ENCODE measurements at regions not wholly inside any gene's neighbourhood (a gene's known extent, or its start where the extent isn't known, plus 50 kb on each side); places are given as distances from the start of the nearest gene placed in this dataset.

DNA sequence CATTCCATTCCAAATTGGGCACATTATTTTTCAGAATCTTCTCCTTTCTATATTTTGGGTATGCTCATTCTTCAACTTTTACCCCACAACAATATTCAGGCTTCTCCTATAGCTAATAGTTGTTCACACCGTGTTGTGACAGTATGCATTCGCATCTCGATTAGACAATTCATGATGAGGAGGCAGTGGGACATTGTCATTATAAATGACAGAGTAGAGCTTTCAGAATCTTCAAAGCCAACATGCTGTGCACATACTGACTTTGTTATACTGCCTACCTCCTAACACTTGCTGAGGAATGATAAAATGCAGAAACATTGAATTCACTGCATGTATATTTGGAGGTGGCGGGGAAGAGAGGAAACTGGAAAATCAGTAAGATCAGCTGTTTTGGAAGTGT lies 714.2 kb downstream of the SUCLG1 start:
- DNase-seq: no peak

GRCh38 chr2:83742117-83742782 lies 716.8 kb downstream of the SUCLG1 start:
- no peak for DNase-seq

DNA sequence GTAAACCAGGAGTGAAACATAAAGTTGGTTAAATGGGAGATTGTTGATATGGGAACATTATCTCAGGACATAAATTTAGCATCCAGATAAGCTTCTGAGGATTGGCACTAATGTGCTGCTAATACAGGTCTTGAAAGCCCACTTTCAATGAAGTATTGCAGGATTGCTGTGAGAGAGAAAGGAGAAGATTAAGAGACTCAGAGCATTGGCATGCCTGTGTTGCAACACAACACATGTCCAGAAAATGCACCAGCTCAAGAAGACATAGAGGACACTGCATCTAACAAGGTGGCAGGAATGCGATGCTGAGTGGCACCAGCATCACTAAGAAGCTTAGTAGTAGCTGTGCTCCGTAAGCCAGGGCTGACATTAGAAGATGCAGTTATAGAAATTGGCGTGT lies 728.9 kb downstream of the SUCLG1 start:
- no peak for DNase-seq

DNA sequence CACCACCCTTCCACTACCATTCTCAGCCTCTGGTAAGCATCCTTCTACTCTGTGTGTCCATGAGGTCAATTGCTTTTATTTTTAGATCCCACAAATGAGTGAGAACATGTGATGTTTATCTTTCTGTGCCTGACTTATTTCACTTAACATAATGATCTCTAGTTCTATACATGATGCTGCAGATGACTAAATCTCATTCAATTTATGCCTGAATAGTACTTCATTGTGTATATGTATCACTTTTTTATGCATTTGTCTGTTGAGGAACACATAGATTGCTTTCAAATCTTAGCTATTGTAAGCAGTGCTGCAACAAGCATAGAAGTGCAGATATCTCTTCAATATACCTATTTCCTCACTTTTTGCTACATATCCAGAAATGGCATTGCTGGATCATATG lies 733.3 kb downstream of the SUCLG1 start:
- DNase-seq: no peak

DNA sequence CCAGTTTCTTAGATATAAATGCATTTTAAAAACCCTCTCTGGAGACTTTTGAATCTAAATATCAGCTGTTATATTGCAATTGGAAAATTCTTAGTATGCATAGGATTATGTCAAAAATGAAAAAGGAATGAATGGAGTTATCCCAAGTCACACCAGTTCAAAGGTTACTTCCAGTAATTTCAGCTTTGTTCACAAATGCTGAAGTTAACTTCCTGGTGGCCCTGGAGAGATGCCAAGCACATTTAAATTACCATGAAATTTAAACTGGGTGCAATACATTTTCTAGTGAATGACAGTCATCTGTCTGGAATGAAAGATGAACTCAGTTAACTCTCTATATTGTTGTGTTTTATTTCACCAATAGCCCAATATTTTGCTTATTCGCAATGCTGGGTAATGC lies 753.9 kb downstream of the SUCLG1 start:
- DNase-seq: no peak

- DNase-seq: no peak
Observed at GRCh38 chr2:83703598-83703997, 755.5 kb downstream of the SUCLG1 start.

DNA sequence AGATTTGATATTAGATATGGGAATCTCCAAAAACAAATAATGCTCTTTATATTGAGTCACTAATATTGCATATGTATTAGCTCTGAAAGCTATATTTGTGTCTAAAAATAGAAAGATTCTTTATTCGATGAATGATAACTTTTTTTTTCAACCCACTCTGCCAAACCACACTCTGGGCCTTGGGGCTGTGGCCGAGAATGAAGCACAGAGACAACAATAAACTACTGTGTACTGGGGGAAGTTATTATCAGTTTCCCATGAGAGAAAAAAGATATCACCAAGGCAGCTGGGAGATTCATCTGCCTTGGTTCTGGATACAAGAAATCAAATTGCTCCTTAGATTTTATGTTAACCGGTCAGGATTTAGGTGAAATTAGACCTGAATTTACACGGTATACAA lies 762.2 kb downstream of the SUCLG1 start:
- DNase-seq: no peak

DNA sequence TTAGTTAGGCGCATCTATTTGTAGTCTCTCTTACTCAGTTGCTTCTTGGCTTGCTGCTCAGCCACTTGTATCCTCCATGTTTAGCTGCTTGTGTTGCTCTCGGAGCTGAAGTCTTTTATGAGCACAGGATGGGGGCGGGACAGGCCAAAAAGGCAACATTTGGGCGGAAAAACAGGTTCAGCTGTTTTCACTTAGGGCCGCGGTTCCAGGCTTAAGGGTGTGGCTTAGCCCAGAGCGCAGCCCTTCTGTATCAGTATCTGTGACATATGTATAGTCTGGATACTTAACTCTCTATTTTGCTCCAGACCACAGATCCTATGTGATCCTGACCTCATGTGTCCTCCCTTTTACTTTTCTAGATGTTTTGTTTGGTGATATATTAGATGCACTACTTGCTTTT lies 763.5 kb downstream of the SUCLG1 start:
- DNase-seq: no peak

GRCh38 chr2:83695037-83695436 lies 764.0 kb downstream of the SUCLG1 start:
- DNase-seq: no peak

DNA sequence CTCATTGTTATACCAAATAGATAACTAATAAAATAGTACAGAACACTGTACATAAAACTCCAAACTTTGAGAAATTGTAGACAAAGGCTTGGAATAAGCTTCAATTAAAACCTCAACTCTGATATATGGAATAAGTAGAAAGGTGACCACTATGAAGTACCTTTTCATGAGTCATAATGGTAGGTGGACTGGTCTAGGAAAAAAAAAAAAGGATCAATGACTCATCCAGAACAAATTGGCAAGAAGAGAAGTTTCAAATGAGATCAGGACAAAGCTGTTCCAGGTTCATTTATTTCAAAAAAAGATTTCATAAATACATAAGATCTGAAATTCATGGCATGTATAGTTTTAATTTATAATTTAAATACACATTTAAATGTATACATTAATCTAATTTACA lies 769.7 kb downstream of the SUCLG1 start:
- no peak for DNase-seq

GRCh38 chr2:83686863-83687262 lies 772.2 kb downstream of the SUCLG1 start:
- no peak for DNase-seq

- DNase-seq: no peak
Observed at GRCh38 chr2:83674050-83674449, 785.0 kb downstream of the SUCLG1 start.

GRCh38 chr2:83665894-83666293 lies 793.2 kb downstream of the SUCLG1 start:
- DNase-seq: no peak

GRCh38 chr2:83665154-83665553 lies 793.9 kb downstream of the SUCLG1 start:
- DNase-seq: no peak

DNA sequence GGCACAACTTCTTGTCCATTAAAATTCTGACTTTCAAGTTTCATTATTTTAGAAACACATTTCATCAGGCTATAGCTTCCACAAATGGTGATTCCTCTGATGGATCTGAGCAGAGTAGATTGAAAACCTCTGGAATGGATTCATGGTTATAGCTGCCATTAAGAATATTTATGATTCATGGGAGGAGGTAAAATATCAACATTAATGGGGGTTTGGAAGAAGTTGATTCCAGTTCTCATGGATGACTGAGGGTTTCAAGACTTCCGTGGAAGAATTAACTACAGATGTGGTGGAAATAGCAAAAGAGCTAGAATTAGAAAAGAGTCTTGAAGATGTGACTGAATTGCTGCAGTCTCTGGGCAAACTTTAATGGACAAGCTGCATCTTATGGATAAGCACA lies 797.4 kb downstream of the SUCLG1 start:
- no peak for DNase-seq

- DNase-seq: no peak
Observed at GRCh38 chr2:83654091-83654611, 804.9 kb downstream of the SUCLG1 start.

- DNase-seq: no peak
Observed at GRCh38 chr2:83650898-83651297, 808.2 kb downstream of the SUCLG1 start.

GRCh38 chr2:83650161-83650560 lies 808.9 kb downstream of the SUCLG1 start:
- DNase-seq: no peak

DNA sequence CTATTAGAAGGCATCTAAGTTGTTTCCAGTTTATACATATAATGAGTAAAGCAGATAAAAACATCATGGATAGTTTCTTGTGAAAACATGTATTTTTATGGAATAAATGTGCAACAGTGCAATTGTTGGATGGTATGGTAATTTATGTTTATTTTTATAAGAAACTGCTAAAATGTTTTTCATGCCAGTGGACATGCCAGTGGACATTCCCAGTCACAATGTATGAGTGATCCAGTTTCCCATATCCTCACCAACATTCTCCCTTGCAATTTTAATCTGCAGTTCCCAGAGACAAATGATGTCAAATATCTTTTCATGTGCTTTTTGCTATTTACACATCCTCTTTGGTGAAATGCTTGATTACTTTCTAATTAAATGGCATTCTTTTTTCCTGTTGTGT lies 818.6 kb downstream of the SUCLG1 start:
- DNase-seq: no peak

GRCh38 chr2:83633423-83633822 lies 825.7 kb downstream of the SUCLG1 start:
- DNase-seq: no peak

DNA sequence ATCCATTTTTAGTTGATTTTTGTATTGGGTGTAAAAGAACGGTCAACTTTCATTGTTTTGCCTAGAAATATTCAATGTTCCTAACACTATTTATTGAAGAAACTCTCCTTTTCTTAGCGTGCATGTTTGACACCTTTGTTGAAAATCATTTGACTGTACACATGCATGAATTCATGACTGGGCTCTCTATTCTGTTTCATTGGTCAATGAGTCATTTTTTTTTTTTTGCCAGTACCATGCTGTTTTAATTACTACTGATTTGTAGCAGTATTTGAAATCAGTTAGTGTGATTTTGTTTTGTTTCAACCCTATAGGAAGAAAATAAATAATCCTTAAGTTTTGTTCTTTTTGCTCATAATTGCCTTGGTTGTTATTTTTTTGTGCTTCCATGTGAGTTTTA lies 828.7 kb downstream of the SUCLG1 start:
- DNase-seq: no peak

- no peak for DNase-seq
Observed at GRCh38 chr2:83615511-83615910, 843.6 kb downstream of the SUCLG1 start.

- DNase-seq: no peak
Observed at GRCh38 chr2:83613178-83613577, 845.9 kb downstream of the SUCLG1 start.

DNA sequence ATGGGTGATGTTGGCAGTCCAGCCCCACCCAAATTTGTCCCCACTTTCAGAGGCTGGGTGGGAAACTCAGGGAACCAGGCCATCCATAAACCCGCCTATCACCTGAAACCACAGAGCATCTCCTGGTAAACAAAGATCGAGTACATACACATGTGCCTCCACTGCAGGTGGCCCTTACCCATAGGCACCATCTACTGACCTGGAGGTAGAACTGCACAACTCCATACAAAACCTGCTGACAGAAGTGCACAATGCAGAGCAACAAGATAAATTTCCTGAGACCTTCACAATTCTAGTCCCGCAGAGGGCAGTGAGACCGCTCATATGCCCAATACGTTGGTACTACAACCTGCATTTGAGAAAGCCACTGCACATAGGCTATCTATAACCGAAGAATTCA lies 856.3 kb downstream of the SUCLG1 start:
- DNase-seq: no peak

- no peak for DNase-seq
Observed at GRCh38 chr2:83596592-83597282, 862.3 kb downstream of the SUCLG1 start.
